GM13976 (cell line): ENCODE measurements at regions not wholly inside any gene's neighbourhood (a gene's known extent, or its start where the extent isn't known, plus 50 kb on each side); places are given as distances from the start of the nearest gene placed in this dataset.

Source experiments
- DNase-seq: peaks from one replicate; pipeline ENCODE4 v3.0.0; 2012; ENCODE audit warnings: low spot score
- in situ Hi-C: fragments of 300-500 bp; cut with MboI; formaldehyde crosslinking; loops from one replicate; pipeline ENCODE4 v1.12.0; 2022; ENCODE audit warnings: low sequenced_read_pairs, mixed read lengths, inconsistent platforms; ENCODE audit not compliant: unreplicated experiment
- TF ChIP-seq, protein P1 (sequence below): IDR thresholded peaks from 2 replicates; pipeline ENCODE4 v1.5.1; 2012; ENCODE audit warnings: borderline replicate concordance, mild to moderate bottlenecking; ENCODE audit not compliant: insufficient read depth; ENCODE audit errors: extremely low read depth, missing control alignments, control extremely low read depth

- TF ChIP-seq, protein P1, sequence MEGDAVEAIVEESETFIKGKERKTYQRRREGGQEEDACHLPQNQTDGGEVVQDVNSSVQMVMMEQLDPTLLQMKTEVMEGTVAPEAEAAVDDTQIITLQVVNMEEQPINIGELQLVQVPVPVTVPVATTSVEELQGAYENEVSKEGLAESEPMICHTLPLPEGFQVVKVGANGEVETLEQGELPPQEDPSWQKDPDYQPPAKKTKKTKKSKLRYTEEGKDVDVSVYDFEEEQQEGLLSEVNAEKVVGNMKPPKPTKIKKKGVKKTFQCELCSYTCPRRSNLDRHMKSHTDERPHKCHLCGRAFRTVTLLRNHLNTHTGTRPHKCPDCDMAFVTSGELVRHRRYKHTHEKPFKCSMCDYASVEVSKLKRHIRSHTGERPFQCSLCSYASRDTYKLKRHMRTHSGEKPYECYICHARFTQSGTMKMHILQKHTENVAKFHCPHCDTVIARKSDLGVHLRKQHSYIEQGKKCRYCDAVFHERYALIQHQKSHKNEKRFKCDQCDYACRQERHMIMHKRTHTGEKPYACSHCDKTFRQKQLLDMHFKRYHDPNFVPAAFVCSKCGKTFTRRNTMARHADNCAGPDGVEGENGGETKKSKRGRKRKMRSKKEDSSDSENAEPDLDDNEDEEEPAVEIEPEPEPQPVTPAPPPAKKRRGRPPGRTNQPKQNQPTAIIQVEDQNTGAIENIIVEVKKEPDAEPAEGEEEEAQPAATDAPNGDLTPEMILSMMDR = no peak
- in situ Hi-C loops = no loop called here
- DNase-seq = no peak
Measured at GRCh38 chr9:107431461-107431860, 58.1 kb downstream of the KLF4 start.

DNA sequence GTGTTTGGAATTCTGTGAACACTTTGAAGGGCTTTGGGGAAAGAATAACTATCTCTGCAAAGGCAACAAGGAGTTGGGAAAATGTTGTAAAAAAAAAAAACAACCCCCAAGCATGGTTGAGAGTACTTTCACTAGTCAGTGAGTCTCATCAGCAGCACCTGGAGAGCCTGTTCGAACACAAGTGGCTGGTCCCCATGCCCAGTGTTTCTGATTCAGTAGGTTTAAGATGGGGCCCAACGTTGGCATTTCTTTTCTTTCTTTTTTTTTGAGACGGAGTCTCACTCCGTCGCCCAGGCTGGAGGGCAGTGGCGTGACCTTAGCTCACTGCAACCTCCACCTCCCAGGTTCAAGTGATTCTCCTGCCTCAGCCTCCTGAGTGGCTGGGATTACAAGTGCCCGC, 59.5 kb downstream of the KLF4 start:
- TF ChIP-seq, protein P1 = no peak
- no peak for DNase-seq
- in situ Hi-C loops = no loop called here

DNA sequence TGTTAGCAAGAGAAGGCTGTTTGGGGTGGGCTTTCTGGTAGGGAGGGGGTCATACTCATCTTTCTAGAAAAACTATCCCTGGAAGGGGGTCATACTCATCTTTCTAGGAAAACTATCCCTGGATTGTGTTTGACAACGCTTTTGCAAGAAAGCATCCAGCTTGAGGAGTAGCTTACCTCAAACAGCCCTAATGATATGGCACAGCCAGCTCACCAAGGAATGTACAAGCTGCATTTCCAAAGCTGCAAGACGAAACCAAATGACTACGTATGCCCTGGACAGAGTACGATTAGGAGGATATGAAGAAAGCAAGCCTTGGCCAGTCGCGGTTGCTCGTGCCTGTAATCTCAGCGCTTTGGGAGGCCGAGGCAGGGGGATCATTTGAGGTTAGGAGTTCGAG, 63.4 kb downstream of the KLF4 start:
- TF ChIP-seq, protein P1 = no peak

GRCh38 chr9:107425101-107426025, 64.2 kb downstream of the KLF4 start:
- in situ Hi-C loops = no loop called here
- DNase-seq = peak; percentile 78

More for the DNA sequence above, 63.4 kb downstream of the KLF4 start:
- in situ Hi-C loops = no loop called here
- DNase-seq = no peak

GRCh38 chr9:107423540-107423939, 66.0 kb downstream of the KLF4 start:
- in situ Hi-C loops = no loop called here
- no peak for DNase-seq
- TF ChIP-seq, protein P1 = no peak

More at GRCh38 chr9:107425101-107426025, 64.2 kb downstream of the KLF4 start:
- TF ChIP-seq, protein P1 = peak; percentile 85

GRCh38 chr9:107422189-107423185, 67.1 kb downstream of the KLF4 start:
- peak; percentile 49 for DNase-seq
- in situ Hi-C loops = no loop called here
- TF ChIP-seq, protein P1 = peak; percentile 24
